GM12892 (cell line): ENCODE measurements at regions not wholly inside any gene's neighbourhood (a gene's known extent, or its start where the extent isn't known, plus 50 kb on each side); places are given as distances from the start of the nearest gene placed in this dataset.

Source experiments
- POLR2A ChIP-seq: IDR thresholded peaks from 2 replicates; pipeline ENCODE4 v1.6.1; 2011; ENCODE audit warnings: low read depth, low read length, control low read depth
- POLR2AphosphoS5 ChIP-seq: IDR thresholded peaks from 2 replicates; pipeline ENCODE4 v1.6.1; 2011; ENCODE audit warnings: low read depth, low read length, control low read depth
- TAF1 ChIP-seq: IDR thresholded peaks from 2 replicates; pipeline ENCODE4 v1.6.1; 2011; ENCODE audit warnings: low read depth, mild to moderate bottlenecking, control low read depth, low read length, borderline replicate concordance

DNA sequence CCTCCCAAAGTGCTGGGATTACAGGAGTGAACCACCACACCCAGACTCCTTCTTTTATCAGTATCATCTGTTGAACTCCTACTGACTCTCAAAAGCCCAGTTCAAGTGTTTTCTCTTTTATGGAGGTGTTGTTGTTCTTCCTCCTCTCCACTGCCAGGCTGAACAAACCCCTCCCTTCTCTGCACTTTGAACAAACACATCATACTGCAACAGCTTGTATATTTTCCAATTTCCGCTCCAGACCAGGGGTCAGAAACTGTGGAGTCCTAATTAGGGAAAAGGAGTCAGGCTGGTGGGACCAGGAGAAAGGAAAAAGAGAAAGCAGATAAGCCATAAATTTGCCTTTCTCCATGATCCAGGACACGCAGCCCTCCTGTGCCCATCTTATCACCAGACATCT lies 148.1 kb upstream of the HMHB1 start:
- TF ChIP-seq POLR2A (no peak), TAF1 (no peak), POLR2AphosphoS5 (no peak)
